GM21529 (cell line): ENCODE measurements at regions not wholly inside any gene's neighbourhood (a gene's known extent, or its start where the extent isn't known, plus 50 kb on each side); places are given as distances from the start of the nearest gene placed in this dataset.

Experiments
- ATAC-seq: cut with Tn5 transposase; IDR thresholded peaks from one replicate; pipeline ENCODE4 v1.9.1; 2021; ENCODE audit not compliant: unreplicated experiment

- ATAC-seq = no peak
Measured at GRCh38 chr22:49534386-49534785, 293.3 kb downstream of the BRD1 start.

GRCh38 chr22:49533886-49534285 is 293.8 kb downstream of the BRD1 start:
- ATAC-seq = no peak

- no peak for ATAC-seq
Measured at GRCh38 chr22:49532869-49533802, 294.5 kb downstream of the BRD1 start.

GRCh38 chr22:49531368-49531791 is 296.3 kb downstream of the BRD1 start:
- ATAC-seq = no peak

GRCh38 chr22:49530671-49531367 is 296.9 kb downstream of the BRD1 start:
- no peak for ATAC-seq

- no peak for ATAC-seq
Measured at GRCh38 chr22:49528420-49528720, 299.3 kb downstream of the BRD1 start.

GRCh38 chr22:49527611-49528419 is 299.9 kb downstream of the BRD1 start:
- ATAC-seq = no peak

- ATAC-seq = no peak
Measured at GRCh38 chr22:49525801-49526535, 301.7 kb downstream of the BRD1 start.

GRCh38 chr22:49525360-49525759 is 302.3 kb downstream of the BRD1 start:
- ATAC-seq = no peak

GRCh38 chr22:49524362-49524761 is 303.3 kb downstream of the BRD1 start:
- no peak for ATAC-seq

- no peak for ATAC-seq
Measured at GRCh38 chr22:49523374-49524008, 304.2 kb downstream of the BRD1 start.

- ATAC-seq = no peak
Measured at GRCh38 chr22:49522582-49523373, 304.9 kb downstream of the BRD1 start.

- ATAC-seq = no peak
Measured at GRCh38 chr22:49521787-49522224, 305.9 kb downstream of the BRD1 start.

- no peak for ATAC-seq
Measured at GRCh38 chr22:49519117-49519737, 308.4 kb downstream of the BRD1 start.

GRCh38 chr22:49518436-49518970 is 309.2 kb downstream of the BRD1 start:
- ATAC-seq = no peak

GRCh38 chr22:49517667-49518185 is 309.9 kb downstream of the BRD1 start:
- no peak for ATAC-seq

GRCh38 chr22:49517211-49517610 is 310.5 kb downstream of the BRD1 start:
- no peak for ATAC-seq

GRCh38 chr22:49515475-49515874 is 312.2 kb downstream of the BRD1 start:
- no peak for ATAC-seq

GRCh38 chr22:49514641-49515040 is 313.0 kb downstream of the BRD1 start:
- ATAC-seq = no peak
